ENCODE measurements at regions not wholly inside any gene's neighbourhood (a gene's known extent, or its start where the extent isn't known, plus 50 kb on each side); places are given as distances from the start of the nearest gene placed in this dataset.

DNA sequence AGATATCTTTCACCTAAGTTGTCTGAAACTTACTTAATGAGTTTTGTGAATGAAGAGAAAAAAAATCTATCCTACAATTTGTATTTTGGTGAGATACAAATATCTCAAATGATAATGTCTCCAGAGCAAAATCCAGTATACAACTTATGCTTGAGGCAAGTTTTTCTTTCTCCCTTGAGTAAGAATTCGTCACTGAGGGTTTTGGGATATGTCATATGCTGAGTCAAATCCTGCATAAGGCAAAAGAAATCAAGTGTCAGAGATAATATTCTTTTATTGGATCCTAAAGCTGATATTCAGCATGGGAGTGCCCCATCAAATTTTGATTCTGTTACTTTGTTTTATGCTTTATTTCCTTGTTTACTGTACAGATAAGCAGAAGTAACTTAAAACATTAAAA lies 1308.6 kb downstream of the ARAP2 start:
- no peaks in the 10 kb centered on the region for H4K20me1 ChIP-seq (ENCODE audit: insufficient read depth, low read length, poor library complexity, severe bottlenecking)
- no peaks in the 10 kb centered on the region for H3K79me2 ChIP-seq (ENCODE audit: insufficient read depth, low read length)
- no peak overlapping the region for H3K9ac ChIP-seq (ENCODE audit: low read depth, low read length, poor library complexity, severe bottlenecking)
- H2AFZ ChIP-seq (ENCODE audit: low read length), result no peak overlapping the region
- H3K4me2 ChIP-seq (ENCODE audit: low read depth, low read length, poor library complexity, severe bottlenecking), result no peak overlapping the region
- no peaks in the 10 kb centered on the region for H3K27me3 ChIP-seq (ENCODE audit: insufficient read depth, low read length, poor library complexity, severe bottlenecking)
- no peaks in the 10 kb centered on the region for H3K9me3 ChIP-seq (ENCODE audit: insufficient read depth, low read depth, low read length)
- H3K4me1 ChIP-seq (ENCODE audit: insufficient read depth, low read length, poor library complexity, severe bottlenecking), result no peaks in the 10 kb centered on the region
- no peak for TF ChIP-seq EZH2phosphoT487 (IDR thresholded peaks at IDR 0.05; ENCODE audit: borderline replicate concordance)
- TF ChIP-seq, protein P1, sequence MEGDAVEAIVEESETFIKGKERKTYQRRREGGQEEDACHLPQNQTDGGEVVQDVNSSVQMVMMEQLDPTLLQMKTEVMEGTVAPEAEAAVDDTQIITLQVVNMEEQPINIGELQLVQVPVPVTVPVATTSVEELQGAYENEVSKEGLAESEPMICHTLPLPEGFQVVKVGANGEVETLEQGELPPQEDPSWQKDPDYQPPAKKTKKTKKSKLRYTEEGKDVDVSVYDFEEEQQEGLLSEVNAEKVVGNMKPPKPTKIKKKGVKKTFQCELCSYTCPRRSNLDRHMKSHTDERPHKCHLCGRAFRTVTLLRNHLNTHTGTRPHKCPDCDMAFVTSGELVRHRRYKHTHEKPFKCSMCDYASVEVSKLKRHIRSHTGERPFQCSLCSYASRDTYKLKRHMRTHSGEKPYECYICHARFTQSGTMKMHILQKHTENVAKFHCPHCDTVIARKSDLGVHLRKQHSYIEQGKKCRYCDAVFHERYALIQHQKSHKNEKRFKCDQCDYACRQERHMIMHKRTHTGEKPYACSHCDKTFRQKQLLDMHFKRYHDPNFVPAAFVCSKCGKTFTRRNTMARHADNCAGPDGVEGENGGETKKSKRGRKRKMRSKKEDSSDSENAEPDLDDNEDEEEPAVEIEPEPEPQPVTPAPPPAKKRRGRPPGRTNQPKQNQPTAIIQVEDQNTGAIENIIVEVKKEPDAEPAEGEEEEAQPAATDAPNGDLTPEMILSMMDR (conservative IDR thresholded peaks at IDR 0.05; ENCODE audit: low read length), result no peak
- no peaks in the 10 kb centered on the region for H3F3A ChIP-seq (ENCODE audit: low read depth)
- no peaks in the 10 kb centered on the region for H3K36me3 ChIP-seq (ENCODE audit: insufficient read depth, low read length)
- no peaks in the 10 kb centered on the region for H3K9me2 ChIP-seq (replicated peaks; ENCODE audit: low read depth, low read length)
- no peak overlapping the region for H3K4me3 ChIP-seq (ENCODE audit: low read length, poor library complexity, severe bottlenecking)

DNA sequence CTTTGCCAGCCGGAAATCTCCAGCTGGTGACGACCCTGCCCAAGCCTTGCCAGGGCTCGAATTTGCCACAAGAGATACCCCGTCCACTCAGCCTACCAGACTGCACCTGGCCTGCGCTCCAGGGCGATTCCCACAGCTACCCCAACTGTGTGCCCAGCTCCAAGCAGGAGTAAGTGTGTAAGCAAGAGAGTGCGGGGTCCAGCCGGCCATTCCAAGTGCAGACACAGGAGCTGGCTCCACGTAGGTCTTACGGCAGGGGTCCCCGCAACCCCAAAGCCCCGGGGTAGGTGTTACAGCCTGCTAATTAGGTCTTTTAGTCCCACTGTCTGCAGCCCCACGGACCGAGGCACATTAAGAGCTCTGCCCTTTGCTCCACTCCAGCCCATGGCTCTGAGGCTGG lies 1305.2 kb downstream of the ARAP2 start:
- no peaks in the 10 kb centered on the region for H3K9me3 ChIP-seq (ENCODE audit: insufficient read depth, low read depth, low read length)

DNA sequence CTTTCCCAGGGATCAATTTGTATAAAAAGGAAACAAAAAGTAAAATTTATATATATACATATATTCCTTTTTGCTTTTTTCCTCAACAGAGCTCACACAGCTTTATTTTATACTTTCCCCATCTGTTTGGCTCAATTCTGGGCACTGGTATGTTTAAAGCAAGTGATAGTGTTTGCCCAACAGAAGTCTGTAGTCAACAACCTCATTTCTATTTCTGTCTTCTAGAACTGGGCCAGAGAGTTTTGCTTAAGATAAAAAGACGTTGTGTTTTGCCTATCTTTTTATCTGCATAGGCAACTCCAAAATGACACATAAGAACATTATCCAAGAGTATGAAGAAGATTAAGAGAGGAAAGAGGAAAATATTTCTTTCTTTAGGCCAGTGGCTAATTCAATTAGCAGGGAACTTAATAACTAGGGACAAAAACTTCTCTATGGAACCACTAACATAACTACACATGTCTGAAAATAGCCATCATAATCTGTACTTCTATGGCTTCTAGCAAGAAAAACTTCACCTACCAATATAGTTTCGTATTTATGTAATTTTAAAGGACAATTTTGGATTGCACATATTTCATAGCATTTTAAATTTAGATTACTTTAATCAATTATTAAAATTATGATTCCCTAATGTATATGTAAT lies 1300.5 kb downstream of the ARAP2 start:
- Histone ChIP-seq H3K4me2 (ENCODE audit: low read depth, low read length, poor library complexity, severe bottlenecking) (no peak overlapping the region), H3K9me2 (replicated peaks; ENCODE audit: low read depth, low read length) (no peaks in the 10 kb centered on the region), H3F3A (ENCODE audit: low read depth) (no peaks in the 10 kb centered on the region), H3K36me3 (ENCODE audit: insufficient read depth, low read length) (no peaks in the 10 kb centered on the region), H3K79me2 (ENCODE audit: insufficient read depth, low read length) (no peaks in the 10 kb centered on the region), H3K9ac (ENCODE audit: low read depth, low read length, poor library complexity, severe bottlenecking) (no peak overlapping the region), H3K4me1 (ENCODE audit: insufficient read depth, low read length, poor library complexity, severe bottlenecking) (no peaks in the 10 kb centered on the region), H3K4me3 (ENCODE audit: low read length, poor library complexity, severe bottlenecking) (no peak overlapping the region), H3K9me3 (ENCODE audit: insufficient read depth, low read depth, low read length) (no peaks in the 10 kb centered on the region), H4K20me1 (ENCODE audit: insufficient read depth, low read length, poor library complexity, severe bottlenecking) (no peaks in the 10 kb centered on the region), H2AFZ (ENCODE audit: low read length) (no peak overlapping the region), H3K27me3 (ENCODE audit: insufficient read depth, low read length, poor library complexity, severe bottlenecking) (no peaks in the 10 kb centered on the region)
- TF ChIP-seq EZH2phosphoT487 (IDR thresholded peaks at IDR 0.05; ENCODE audit: borderline replicate concordance), result no peak
- TF ChIP-seq, protein P1 (conservative IDR thresholded peaks at IDR 0.05; ENCODE audit: low read length), result no peak

More for the DNA sequence above, 1305.2 kb downstream of the ARAP2 start:
- Histone ChIP-seq H3K4me2 (ENCODE audit: low read depth, low read length, poor library complexity, severe bottlenecking) (no peak overlapping the region), H3K9me2 (replicated peaks; ENCODE audit: low read depth, low read length) (no peaks in the 10 kb centered on the region), H3K9ac (ENCODE audit: low read depth, low read length, poor library complexity, severe bottlenecking) (no peak overlapping the region), H4K20me1 (ENCODE audit: insufficient read depth, low read length, poor library complexity, severe bottlenecking) (no peaks in the 10 kb centered on the region), H3F3A (ENCODE audit: low read depth) (no peaks in the 10 kb centered on the region), H3K4me1 (ENCODE audit: insufficient read depth, low read length, poor library complexity, severe bottlenecking) (no peaks in the 10 kb centered on the region), H3K27me3 (ENCODE audit: insufficient read depth, low read length, poor library complexity, severe bottlenecking) (no peaks in the 10 kb centered on the region), H2AFZ (ENCODE audit: low read length) (no peak overlapping the region), H3K36me3 (ENCODE audit: insufficient read depth, low read length) (no peaks in the 10 kb centered on the region), H3K79me2 (ENCODE audit: insufficient read depth, low read length) (no peaks in the 10 kb centered on the region), H3K4me3 (ENCODE audit: low read length, poor library complexity, severe bottlenecking) (no peak overlapping the region)
- TF ChIP-seq, protein P1 (conservative IDR thresholded peaks at IDR 0.05; ENCODE audit: low read length), result no peak
- no peak for TF ChIP-seq EZH2phosphoT487 (IDR thresholded peaks at IDR 0.05; ENCODE audit: borderline replicate concordance)

Measured in Loucy (cell line).